Adrenal gland (tissue), 5 donors: ENCODE measurements at regions not wholly inside any gene's neighbourhood (a gene's known extent, or its start where the extent isn't known, plus 50 kb on each side); places are given as distances from the start of the nearest gene placed in this dataset.

ENCODE experiments used
- POLR2A ChIP-seq, 2 donors: fragments of 450-650 bp; IDR thresholded peaks; one replicate each; pipeline ENCODE4 v1.6.1; 2017; ENCODE audit warnings: antibody characterized with exemption in 2 of 2, mild to moderate bottlenecking in 2 of 2, moderate library complexity in 1 of 2
- TF ChIP-seq, protein P1 (sequence below), 6 experiments: fragments of 450-650 bp in 4 of 6; fragments of 200-600 bp in 2 of 6; sonication (generic) in 1 of 6; IDR thresholded peaks; 1 replicate in 5 of 6; 2 replicates in 1 of 6; pipeline versions ENCODE4 v1.5.1 to v1.8.0; 2016 to 2021; ENCODE audit warnings: antibody characterized with exemption in 6 of 6, mild to moderate bottlenecking in 2 of 6, moderate library complexity in 1 of 6
- donor health status: DM: no; HTN: no; CAD: no.

DNA sequence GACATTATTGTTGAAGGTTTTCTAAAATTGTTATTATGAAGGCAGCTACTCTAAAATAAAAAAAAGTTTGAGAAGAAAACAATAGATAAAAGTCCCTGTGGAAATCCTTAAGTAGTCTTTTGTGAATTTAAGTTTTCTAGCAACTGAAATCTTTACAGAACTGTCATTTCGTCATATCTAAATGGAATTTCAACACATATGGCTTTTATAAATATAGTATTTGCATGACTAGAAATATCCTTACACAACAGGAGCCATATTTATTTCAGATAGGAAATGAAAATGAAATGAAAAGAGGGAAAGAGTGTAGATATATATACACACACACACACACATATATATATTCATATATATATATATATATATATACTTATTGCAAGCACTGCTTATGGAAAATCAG lies 204.7 kb upstream of the RGS18 start:
- TF ChIP-seq, protein P1, sequence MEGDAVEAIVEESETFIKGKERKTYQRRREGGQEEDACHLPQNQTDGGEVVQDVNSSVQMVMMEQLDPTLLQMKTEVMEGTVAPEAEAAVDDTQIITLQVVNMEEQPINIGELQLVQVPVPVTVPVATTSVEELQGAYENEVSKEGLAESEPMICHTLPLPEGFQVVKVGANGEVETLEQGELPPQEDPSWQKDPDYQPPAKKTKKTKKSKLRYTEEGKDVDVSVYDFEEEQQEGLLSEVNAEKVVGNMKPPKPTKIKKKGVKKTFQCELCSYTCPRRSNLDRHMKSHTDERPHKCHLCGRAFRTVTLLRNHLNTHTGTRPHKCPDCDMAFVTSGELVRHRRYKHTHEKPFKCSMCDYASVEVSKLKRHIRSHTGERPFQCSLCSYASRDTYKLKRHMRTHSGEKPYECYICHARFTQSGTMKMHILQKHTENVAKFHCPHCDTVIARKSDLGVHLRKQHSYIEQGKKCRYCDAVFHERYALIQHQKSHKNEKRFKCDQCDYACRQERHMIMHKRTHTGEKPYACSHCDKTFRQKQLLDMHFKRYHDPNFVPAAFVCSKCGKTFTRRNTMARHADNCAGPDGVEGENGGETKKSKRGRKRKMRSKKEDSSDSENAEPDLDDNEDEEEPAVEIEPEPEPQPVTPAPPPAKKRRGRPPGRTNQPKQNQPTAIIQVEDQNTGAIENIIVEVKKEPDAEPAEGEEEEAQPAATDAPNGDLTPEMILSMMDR (IDR thresholded peaks at IDR 0.05) = no peak
- no peak for TF ChIP-seq POLR2A (IDR thresholded peaks at IDR 0.05)
